Suppressor macrophage treated with lipopolysaccharide for 1 hour (primary cell): ENCODE measurements at regions not wholly inside any gene's neighbourhood (a gene's known extent, or its start where the extent isn't known, plus 50 kb on each side); places are given as distances from the start of the nearest gene placed in this dataset.
"Not testable (repeated sequence)": the region's sequence is repeated elsewhere in the genome, so short reads cannot be mapped to it uniquely, and the experiment has no call there.

Source experiments
- DNase-seq, 3 donors: peaks; one replicate each; pipeline ENCODE4 v3.0.0-alpha.2; 2020 to 2022

DNA sequence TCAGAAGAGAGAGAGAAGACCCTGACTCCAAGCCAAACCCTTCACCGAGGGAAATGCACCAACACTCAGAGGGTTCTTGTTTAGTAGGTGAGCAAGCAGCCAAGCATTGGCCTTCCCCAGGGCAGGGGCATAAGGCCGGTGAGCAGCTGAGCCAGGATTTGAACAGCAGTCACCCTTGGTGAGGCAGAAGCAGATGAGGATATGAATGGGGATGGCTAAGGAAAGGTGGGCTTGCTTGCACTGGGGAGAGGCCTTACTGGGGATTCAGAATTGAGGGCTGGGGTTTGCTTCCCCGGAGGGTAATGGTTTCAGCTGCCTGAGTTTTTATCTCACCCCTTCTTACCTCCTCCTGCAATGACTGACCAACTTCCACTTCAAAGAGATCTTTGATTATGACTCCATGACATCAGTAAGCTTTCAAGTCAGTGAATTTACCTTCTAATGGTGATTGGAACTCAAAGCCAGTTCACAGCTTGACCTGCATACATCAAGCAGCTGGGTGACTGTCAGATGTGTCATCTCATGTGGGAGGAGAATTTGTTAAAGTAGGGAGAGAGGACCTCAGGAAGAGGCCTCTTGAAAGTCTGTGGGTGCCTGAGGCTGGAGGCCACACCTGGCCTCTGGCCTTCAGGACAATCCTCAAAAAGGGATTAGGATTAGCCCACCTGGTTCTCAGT, 114.5 kb upstream of the PLGLB2 start:
- DNase-seq = not testable (repeated sequence)

DNA sequence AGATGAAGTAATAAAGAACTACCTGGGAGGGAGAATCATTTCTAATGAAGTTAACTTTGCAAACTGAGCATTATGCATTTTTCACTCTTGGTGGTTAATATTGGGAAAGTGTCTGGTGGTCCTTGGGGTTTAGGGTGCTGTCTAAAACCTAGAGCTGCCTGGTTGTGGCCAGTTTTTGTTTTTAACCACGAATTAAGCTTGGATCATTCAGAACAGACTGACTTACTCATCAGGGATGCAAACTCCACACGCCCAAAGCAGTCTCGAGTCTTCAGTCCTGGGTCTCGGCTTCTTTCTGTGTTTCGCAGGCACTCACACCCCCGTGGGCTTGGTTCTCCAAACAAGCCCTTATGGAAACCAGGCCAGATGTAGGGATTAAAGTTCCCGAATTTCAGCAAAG, 113.8 kb upstream of the PLGLB2 start:
- DNase-seq = not testable (repeated sequence)

DNA sequence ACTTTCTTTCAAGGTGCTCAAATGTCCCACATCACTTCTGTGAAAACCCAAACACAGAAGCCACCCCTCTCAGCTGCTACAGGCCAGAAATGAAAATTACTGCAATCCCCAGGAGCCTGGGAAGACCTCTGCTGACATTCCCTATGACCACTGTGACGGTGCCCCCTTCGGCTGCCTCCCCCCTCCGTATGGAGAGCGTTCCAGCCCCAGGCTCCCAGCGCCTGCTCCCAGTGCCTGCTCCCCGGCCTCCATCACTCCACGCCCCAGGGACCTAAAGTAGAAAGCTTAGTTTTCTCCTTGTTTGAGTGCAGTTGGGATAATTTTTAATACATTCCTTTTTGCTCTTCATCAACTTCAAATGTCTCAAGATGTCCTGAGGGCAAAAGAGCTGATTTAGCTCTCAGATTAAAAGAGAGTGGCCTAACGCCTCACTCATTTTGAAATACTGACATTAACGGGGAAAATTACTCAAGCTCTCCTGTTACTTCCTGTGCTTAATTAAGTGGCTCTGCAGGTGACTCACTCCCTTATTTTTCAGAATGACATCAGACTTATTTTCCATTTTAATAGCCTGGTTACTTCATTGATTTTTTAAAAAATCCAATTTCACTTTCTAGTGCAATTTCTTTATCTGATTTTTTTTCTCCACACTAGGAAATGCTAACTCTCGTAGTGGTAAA, 112.8 kb upstream of the PLGLB2 start:
- not testable (repeated sequence) for DNase-seq

DNA sequence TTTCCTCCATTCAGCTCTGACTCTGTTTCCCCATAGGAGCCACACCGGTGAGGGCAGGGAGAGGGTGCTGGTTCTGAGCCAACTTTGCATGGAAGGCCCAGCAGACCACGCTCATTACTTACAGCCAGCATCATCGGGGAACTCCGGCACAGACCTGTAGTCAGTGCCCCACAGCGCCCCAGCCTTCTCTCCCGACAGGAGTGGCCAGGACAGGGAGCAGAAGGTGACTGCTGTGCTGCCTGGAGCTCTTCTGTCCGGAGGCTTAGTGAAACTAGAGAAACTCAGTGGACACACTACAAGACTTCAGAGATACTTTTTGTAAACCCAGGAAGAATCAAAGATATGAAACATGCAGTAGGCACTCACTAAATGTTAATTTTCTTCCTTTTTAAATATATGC, 111.6 kb upstream of the PLGLB2 start:
- not testable (repeated sequence) for DNase-seq

DNA sequence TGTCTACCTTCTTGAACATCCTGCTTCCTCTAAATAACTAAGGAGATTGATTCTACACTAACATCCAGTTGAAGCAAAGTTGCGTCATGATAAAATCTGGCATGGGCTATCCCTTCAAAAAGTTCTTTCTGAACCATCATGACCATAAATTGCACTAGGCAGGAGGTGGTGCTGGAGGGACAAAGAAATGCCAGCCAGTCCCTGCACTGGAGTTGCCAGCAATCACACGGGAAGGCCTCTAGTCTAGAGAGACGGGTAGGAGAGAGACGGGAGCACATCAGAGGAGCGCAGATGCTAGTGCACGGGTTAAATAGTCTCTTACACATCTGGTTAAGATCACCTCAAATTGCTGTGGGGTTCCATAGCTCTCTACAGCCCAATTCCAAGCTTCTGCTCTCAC, 111.2 kb upstream of the PLGLB2 start:
- not testable (repeated sequence) for DNase-seq

DNA sequence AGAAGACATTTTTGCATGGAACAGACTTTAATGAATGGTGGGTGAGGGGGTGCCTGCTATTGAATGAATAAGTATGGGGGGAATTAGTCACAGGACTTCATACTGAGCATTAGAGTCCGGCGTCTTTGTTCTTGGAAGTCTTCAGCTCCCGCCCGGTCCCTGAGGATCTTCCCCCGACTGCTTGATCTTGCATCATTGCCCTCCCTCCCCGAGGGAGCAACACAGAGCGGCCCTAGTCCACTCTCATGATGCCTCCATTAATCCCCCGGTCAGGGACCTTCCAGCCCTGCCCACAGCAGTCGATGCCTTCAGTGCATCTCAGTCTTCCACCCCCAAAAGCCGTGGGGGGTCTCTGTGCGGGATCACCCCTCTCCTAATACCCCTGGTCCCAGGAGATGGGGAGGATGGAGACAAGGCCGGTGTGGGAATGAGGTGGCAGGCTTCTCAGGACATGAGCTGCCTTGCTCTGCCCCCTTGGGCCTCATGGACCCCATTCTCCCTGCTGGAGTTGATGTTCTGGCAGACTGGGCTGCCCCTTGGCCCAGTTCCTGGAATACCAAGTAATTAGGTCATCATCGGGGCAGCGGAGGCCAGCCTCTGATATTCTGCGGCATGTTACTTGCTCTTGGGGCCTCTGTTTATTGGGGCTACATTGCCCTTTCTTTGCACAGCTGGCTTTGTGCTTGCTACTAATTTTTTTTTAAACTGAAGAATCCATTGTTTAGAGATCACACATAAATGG, 110.5 kb upstream of the PLGLB2 start:
- DNase-seq = not testable (repeated sequence)

DNA sequence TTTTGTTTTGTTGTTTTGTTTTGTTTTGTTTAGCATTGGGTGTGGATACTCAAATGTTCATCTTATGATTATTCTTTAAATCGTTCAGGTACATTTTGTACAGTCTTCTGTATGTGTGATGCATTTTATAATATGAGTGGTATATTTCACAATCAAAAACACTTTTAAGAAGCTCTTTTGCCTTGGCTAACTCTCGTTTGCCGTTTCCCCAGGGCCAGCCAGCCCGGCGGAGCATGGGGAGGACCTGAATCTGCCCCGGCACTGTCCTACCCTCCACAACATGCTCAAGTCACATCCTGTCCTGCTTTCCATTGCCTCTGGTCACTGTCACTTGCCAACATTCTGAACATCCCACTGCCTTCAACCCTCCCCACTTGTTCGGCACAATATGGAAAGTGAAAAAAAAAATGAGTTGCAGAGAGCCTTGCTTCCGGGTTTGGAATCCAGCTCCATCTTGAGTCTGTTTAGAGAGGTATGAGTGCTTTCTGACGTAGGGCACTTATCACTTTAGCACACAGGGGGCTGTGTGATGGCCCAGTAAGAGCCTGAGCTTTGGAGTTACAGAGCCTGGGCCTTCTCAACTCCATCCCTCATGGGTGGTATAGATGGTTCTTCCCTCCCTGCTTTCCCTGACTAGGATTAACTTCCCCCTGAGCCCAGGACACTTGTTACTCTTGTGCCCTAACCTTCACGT, 109.6 kb upstream of the PLGLB2 start:
- not testable (repeated sequence) for DNase-seq

DNA sequence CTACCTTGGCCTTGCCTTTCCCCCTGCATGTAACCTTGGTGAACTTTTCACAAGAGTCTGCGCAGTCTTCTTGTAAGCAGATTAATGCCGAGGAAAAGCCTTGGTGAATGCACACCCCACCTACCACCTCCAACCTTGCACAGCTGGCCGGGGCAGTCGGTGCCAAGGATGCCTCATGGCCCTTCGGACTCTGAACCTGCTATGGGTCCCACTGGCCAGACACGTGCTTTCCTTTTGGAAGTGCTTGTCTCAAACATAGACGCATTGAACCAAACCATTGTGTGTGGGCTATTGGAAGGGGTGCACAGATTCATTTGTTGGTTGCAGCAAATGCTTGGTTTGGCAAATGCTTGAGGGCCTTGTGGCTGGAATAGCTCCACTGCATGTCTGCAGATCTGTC, 109.0 kb upstream of the PLGLB2 start:
- not testable (repeated sequence) for DNase-seq

DNA sequence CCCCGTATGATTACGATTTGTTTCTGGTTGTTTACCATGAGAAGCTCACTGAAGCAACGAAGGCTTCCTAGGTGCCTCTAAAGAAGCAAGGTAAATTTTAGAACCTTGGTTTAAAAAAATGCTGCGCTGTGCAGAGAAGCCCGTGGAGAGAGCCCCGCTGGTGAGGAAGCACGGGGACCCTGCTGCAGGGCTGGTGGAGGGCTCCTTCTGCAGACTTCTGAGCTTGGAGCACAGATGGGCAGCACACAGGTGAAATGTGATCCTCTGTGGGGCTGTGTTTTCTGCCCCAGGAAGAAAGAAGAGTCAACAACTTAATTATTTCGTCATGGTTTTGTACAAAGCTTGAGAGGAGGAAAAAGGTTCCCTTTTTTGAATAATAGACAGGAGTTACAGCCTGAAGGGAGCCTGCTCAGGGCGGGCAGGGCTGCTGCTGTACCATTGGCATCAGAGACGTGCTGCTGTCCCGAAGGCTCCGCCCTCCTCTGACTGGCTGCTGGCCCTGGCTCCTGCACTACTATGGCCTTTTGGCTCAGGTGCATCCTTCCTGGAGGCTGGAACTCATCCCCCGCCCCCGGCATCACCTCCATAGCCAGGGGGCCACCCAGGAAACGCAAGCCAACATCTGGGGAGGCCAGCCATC, 108.0 kb upstream of the PLGLB2 start:
- not testable (repeated sequence) for DNase-seq

DNA sequence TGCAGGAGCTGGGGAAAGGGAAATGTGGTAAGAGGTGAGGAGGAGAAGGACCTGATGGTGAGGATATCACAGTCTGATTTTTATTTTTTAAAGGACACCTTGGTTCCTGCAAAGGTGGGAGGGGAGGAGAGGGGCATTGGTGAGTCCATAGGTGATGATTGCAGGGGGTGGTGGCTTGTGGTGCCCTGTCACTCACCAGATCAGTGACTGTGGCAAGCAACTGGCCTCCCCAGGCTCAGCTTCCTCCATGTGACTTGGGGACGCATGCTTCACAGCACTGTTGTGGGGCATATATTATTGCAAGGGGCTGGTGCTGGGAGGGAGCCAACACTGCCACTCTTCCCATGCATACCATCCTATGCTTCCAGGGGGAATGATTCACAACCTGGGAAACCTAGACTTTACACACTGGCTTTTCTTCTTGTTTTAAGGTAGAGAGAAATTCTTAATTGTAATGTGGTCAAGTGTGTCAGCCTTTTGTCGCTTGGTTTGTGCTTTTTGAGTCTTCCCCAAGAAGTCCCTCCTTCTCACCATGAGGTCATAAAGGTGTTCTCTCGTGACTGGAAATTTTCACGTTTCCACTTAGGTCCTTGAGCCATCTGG, 106.8 kb upstream of the PLGLB2 start:
- DNase-seq = not testable (repeated sequence)

DNA sequence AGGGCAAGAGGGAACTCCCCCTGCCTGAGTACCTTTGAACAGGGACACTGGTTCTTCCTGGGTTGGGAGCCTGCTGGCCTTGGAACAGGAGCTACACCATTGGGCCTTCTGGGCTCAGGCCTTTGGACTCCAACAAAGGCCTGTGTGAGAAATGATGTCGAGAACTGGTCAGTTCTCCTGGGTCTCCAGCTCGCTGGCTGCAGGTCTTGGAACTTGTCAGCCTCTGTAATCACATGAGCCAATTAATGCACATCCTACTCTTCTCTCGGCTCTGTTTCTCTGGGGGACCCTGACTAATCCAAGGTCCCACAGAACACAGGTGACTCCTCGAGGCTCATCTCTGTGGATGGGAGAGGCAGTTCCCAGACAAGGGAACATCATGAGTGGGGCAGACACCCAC, 104.7 kb upstream of the PLGLB2 start:
- not testable (repeated sequence) for DNase-seq

DNA sequence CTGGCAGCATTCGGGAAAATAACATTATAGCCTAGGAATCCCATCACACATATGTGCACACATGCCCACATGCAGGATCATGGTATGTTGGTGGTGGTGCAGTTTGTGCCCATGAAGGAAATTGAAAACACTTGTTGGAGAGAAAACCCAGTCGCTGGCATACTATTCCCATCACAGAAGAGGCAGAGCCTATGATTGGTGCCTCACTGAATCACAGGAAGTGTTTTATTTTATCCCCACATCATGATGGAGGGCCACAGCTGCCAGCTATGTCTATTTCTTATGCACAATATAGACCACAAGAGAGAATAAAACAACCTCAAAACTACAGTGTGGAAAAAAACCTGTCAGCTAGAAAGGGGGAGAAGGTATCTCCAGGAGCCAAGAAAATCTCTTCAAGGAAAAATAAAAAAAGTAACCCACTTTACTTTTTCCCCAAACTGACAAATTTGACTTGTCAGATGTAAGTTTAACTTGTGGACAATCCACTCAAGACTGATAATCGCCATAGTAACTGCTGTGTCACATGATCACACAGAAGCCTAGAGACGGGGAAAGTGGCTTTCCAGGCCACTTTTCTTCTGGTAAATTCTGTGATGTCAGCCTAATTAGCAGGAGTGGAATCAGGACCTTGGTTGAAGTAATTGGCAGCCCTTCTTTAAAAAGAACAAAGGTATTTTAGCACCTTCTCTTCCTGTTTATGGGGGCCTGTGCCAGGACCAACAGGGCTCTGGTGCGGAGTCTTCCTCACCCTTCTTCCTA, 100.0 kb upstream of the PLGLB2 start:
- DNase-seq = not testable (repeated sequence)

DNA sequence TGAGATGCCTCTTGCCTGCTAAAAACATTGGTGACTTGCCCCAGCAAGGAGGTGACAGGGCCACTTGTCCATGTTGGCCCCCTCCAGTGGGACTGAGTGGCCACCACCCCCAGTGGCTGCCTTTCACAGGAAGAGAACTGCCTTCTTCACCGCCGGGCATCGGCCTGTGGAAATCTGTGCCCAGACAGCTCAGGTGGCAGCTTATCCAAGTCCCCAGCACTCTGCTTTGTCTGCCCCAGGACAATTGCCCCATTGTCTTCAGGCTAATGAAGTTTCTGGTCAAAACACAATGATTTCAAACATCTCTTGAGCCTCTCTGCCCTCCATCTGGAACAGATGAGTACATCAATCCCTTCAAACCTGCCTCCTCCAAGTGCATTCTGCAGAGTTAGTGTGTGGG, 99.1 kb upstream of the PLGLB2 start:
- DNase-seq = not testable (repeated sequence)

DNA sequence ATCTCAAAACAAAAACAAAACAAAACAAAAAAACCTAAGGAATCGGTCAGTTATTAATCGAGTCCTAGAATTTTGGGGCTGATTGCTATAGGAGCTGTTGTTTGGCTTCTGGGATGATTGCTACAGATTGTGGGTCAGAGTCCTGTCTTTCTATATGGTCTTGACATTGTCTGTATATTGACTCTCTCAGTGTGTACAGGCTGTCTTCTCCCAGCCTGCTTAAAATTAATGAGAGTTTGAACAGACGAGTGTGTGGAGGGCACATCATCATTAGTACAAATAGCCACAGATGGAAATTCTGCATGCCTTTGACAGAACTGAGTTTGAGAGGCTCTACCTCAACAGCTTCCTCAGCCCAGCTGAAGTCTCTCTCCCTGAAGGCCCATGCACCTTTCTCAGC, 98.0 kb upstream of the PLGLB2 start:
- DNase-seq = not testable (repeated sequence)

DNA sequence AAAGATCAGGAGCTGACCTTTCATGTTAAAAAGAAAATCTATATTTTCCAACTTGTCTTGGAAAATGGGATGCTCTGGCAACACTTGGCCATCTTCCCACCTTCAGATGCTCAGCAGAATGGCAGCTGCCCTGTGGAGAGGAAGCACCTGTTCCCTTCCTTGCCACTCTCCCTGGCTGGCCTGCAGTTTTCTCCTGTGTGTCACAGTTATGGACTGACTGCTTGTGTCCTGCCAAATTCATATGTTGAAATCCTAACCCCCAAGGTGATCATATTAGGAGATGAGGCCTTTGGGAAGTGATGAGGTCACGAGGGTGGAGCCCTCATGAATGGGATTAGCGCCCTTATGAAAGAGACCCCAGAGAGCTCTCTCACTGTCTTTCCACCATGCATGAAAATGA, 97.0 kb upstream of the PLGLB2 start:
- DNase-seq = not testable (repeated sequence)

DNA sequence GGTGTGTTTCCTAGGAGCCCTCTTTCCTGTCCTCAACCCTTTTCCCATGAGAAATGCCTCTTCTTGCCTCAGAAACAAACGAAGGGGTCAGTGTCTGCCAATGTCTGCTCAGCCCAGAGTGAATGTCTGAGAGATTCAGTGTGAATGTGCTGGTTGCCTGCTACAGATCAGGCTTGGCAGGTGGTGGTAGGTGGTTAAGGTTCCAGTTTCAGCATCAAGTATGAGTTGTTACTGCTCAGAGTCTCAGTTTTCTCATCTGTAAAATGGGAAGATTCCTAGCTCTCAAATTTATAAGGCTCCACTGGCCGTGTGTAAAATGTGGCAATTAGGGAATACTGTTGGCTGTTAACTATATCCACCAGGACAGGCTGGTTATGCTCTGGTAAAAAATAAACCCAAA, 96.3 kb upstream of the PLGLB2 start:
- DNase-seq = not testable (repeated sequence)

DNA sequence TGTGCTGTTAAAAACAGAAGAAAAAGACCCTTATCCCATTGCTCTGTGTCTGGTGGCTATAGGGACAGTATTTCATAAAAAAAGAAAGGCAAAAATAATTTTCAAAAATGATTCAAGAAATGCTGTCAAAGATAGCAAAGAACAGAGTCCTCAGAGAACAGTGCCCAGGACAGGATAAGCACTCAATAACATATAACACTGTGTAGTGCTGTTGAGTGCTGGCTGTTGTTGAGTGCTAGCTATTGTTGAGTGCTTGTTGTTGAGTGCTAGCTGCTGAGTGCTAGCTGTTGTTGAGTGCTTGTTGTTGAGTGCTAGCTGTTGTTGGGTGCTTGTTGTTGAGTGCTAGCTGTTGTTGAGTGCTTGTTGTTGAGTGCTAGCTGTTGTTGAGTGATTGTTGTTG, 94.5 kb upstream of the PLGLB2 start:
- DNase-seq = not testable (repeated sequence)

DNA sequence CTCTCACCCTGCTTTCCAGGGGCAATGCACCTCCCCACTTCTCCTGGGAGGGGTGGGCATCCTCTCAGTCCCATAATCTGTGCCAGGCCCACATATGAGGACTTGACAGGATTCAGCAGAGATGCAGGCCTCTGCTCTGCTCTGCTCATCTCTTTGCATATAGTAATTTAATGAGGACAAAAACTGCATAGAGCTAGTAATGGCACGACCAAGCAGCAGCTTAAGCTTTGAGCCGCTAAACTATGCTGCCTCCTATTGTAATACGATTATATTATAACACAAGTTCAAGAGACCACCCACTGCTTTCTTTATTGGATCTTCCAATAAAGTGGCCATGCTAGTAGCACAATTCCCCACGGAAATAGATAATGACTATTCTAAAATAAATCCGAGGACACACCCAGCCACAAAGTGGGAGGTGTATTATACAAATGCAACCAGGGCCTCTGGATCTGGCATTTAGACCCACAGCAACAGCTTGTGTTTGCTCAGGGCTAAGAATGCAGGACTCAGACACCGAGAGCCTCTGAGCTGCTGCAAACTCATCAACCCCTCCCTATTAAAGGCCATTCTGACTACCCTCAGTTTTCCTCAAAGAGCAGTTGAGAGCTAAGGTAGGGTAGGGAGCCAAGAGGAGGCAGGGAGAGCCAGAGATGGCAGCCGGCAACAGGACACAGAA, 93.6 kb upstream of the PLGLB2 start:
- not testable (repeated sequence) for DNase-seq

DNA sequence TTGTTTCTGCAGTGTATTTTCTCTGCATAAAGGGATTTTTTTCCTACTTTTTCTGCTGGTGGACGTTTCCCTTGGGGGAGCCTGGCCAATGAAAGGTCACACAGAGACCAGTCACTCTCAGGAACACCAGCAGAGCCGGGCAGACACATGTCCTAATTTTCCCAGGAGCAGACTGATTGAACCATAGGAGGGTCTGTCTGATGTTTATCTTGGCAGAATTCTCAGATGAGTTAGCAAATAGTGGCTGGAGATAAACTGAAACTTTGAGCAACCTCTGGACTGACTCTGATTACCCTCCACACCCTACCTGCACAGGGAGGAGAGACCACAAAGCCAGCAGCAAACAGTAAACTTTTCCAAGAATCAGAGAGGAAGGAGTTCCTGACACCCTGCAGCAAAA, 90.0 kb upstream of the PLGLB2 start:
- DNase-seq = not testable (repeated sequence)

DNA sequence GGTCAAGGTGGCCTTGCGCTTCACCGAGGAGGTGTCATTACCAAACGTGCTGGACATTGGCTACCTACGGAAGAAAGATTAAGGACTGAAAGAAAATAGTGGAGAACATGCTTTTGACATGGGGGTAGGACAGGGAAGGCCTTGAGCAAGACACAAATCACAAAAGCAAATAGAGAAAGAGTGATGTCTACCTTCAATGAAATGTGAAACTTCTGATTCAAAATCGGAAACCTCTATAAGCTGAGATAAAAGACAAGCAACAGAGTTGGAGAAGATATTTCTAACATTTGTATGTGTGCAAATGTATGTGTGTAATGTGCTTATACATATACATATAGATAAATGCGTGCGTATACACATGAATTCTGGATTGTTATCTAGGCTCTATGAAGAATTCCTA, 89.5 kb upstream of the PLGLB2 start:
- DNase-seq = not testable (repeated sequence)

DNA sequence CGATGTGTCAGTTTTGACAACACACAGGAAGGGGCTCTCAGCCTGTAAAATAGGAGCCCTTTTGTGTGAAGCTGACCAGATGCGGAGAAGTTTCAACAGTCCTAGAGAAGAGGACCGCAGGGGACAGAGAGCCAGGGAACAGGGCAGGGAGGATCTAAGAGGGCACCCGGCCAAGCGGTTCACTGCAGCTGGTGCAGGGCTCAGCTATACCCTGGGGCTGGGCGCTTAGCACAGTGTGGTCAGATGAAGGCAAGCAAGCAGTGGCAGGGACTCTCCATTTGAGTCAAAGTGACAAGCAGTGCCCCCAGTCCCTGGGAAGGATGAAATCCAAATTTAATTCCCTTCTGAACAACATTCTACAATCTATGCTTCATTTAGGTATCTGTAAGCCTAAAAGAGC, 88.9 kb upstream of the PLGLB2 start:
- not testable (repeated sequence) for DNase-seq
